Activated B cell treated with CpG ODN at 0.5 μM for 24 hours (primary cell): ENCODE measurements at regions not wholly inside any gene's neighbourhood (a gene's known extent, or its start where the extent isn't known, plus 50 kb on each side); places are given as distances from the start of the nearest gene placed in this dataset.

ENCODE experiments used
- ATAC-seq: fragments of 200-7000 bp; cut with Tn5 transposase; one replicate; pipeline ENCODE4 v1.10.0; 2021; ENCODE audit warnings: low read depth, mild to moderate bottlenecking, moderate library complexity
- CTCF ChIA-PET: fragments of 350-600 bp; sonication (Branson Sonifier 250); formaldehyde crosslinking; loops from one replicate; lab custom pipeline; 2021; ENCODE audit warnings: antibody characterized with exemption; lab: Charles Lee
- POLR2A ChIA-PET: fragments of 350-600 bp; sonication (Branson Sonifier 250); formaldehyde crosslinking; loops from one replicate; lab custom pipeline; 2021; ENCODE audit warnings: antibody characterized with exemption; lab: Charles Lee
- DNase-seq: peaks from one replicate; pipeline ENCODE4 v3.0.0; 2022
- H3K27ac Mint-ChIP-seq: one replicate; pipeline ENCODE4 v1.8.0; 2020; ENCODE audit warnings: mixed read lengths
- H3K27me3 Mint-ChIP-seq: one replicate; pipeline ENCODE4 v1.8.0; 2021; ENCODE audit warnings: mixed read lengths
- H3K36me3 Mint-ChIP-seq: one replicate; pipeline ENCODE4 v1.8.0; 2021; ENCODE audit warnings: low read depth, mixed read lengths
- H3K4me1 Mint-ChIP-seq: one replicate; pipeline ENCODE4 v1.8.0; 2021; ENCODE audit warnings: mixed read lengths
- H3K4me3 Mint-ChIP-seq: one replicate; pipeline ENCODE4 v1.8.0; 2020; ENCODE audit warnings: mild to moderate bottlenecking, mixed read lengths
- H3K9me3 Mint-ChIP-seq: one replicate; pipeline ENCODE4 v1.8.0; 2020; ENCODE audit warnings: mixed read lengths
- CTCF ChIP-seq: fragments of 200-600 bp; IDR thresholded peaks from one replicate; pipeline ENCODE4 v1.8.0; 2022; ENCODE audit warnings: antibody characterized with exemption, mild to moderate bottlenecking
- intact Hi-C: fragments of 100-400 bp; cut with micrococcal nuclease; formaldehyde crosslinking; loops from one replicate; pipeline ENCODE4 v1.15.1; 2024

- intact Hi-C loops, result no loop called here
- Mint-ChIP-seq H3K27me3 (no peaks in the 10 kb centered on the region), H3K4me1 (no peaks in the 10 kb centered on the region), H3K9me3 (no peaks in the 10 kb centered on the region), H3K36me3 (no peaks in the 10 kb centered on the region), H3K27ac (no peak overlapping the region), H3K4me3 (no peak overlapping the region)
- TF ChIP-seq CTCF, result no peak
- DNase-seq (no peak), ATAC-seq (no peak)
- ChIA-PET CTCF (no interaction called here), POLR2A (no interaction called here)
Observed at GRCh38 chr12:33602515-33602914, 162.9 kb upstream of the SYT10 start.

- Mint-ChIP-seq H3K27me3 (no peaks in the 10 kb centered on the region), H3K4me3 (no peak overlapping the region), H3K4me1 (no peaks in the 10 kb centered on the region), H3K36me3 (no peaks in the 10 kb centered on the region), H3K27ac (no peak overlapping the region), H3K9me3 (no peaks in the 10 kb centered on the region)
- POLR2A ChIA-PET, result no interaction called here
- DNase-seq (no peak), ATAC-seq (no peak)
- intact Hi-C loops, result no loop called here
- TF ChIP-seq CTCF, result no peak
- CTCF ChIA-PET, result no interaction called here
Observed at GRCh38 chr12:33605757-33606156, 166.1 kb upstream of the SYT10 start.

- ChIA-PET POLR2A (no interaction called here), CTCF (no interaction called here)
- no peak for TF ChIP-seq CTCF
- ATAC-seq (no peak), DNase-seq (no peak)
- Mint-ChIP-seq H3K27me3 (no peaks in the 10 kb centered on the region), H3K36me3 (no peaks in the 10 kb centered on the region), H3K4me1 (no peaks in the 10 kb centered on the region), H3K27ac (no peak overlapping the region), H3K4me3 (no peak overlapping the region), H3K9me3 (peaks cover 4% of the 10 kb centered on the region)
- intact Hi-C loops, result no loop called here
Observed at GRCh38 chr12:33609910-33610309, 170.3 kb upstream of the SYT10 start.

GRCh38 chr12:33614630-33615029 lies 175.0 kb upstream of the SYT10 start:
- Mint-ChIP-seq H3K4me1 (no peaks in the 10 kb centered on the region), H3K27ac (no peak overlapping the region), H3K27me3 (no peaks in the 10 kb centered on the region), H3K4me3 (no peak overlapping the region), H3K9me3 (peaks cover 17% of the 10 kb centered on the region), H3K36me3 (no peaks in the 10 kb centered on the region)
- intact Hi-C loops, result no loop called here
- DNase-seq (no peak), ATAC-seq (no peak)
- POLR2A ChIA-PET, result no interaction called here
- CTCF ChIA-PET, result no interaction called here
- no peak for TF ChIP-seq CTCF

- no peak overlapping the region for H3K4me3 Mint-ChIP-seq
- intact Hi-C loops, result no loop called here
- ChIA-PET POLR2A (no interaction called here), CTCF (no interaction called here)
- H3K36me3 Mint-ChIP-seq, result no peaks in the 10 kb centered on the region
- no peak for TF ChIP-seq CTCF
- H3K27ac Mint-ChIP-seq, result no peak overlapping the region
- peaks cover 19% of the 10 kb centered on the region for H3K9me3 Mint-ChIP-seq
- no peak for DNase-seq
- H3K27me3 Mint-ChIP-seq, result no peaks in the 10 kb centered on the region
- H3K4me1 Mint-ChIP-seq, result no peaks in the 10 kb centered on the region
- no peak for ATAC-seq
Observed at GRCh38 chr12:33617218-33617617, 177.6 kb upstream of the SYT10 start.
